GM20000 (cell line): ENCODE measurements at regions not wholly inside any gene's neighbourhood (a gene's known extent, or its start where the extent isn't known, plus 50 kb on each side); places are given as distances from the start of the nearest gene placed in this dataset.

Experiments
- DNase-seq: peaks from one replicate; pipeline ENCODE4 v3.0.0; 2012; ENCODE audit warnings: low spot score
- TF ChIP-seq, protein P1 (sequence below): IDR thresholded peaks from 2 replicates; pipeline ENCODE4 v1.5.1; 2012; ENCODE audit warnings: mild to moderate bottlenecking, control low read depth; ENCODE audit errors: extremely low read depth, missing control alignments

DNA sequence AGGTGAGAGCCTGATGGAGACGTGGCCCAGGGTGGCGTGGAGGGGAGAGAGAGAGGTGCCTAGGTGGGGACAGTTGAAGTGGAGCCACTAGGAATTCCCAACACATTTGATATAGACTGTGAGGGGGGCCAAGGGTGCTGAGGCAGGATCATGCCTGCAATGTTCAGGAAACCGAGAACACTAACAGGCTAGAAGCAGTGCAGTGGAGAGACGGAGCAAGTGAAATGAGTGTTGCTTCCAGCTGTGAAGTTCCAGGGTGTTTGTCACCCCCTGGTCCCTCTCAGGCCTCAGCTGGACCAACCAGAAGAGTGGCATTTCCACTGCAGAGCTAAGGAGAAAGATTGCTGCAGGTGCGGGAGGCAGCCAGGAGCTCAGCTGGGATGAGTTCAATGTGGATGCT is 127.1 kb downstream of the RIPK4 start:
- no peak for DNase-seq
- TF ChIP-seq, protein P1, sequence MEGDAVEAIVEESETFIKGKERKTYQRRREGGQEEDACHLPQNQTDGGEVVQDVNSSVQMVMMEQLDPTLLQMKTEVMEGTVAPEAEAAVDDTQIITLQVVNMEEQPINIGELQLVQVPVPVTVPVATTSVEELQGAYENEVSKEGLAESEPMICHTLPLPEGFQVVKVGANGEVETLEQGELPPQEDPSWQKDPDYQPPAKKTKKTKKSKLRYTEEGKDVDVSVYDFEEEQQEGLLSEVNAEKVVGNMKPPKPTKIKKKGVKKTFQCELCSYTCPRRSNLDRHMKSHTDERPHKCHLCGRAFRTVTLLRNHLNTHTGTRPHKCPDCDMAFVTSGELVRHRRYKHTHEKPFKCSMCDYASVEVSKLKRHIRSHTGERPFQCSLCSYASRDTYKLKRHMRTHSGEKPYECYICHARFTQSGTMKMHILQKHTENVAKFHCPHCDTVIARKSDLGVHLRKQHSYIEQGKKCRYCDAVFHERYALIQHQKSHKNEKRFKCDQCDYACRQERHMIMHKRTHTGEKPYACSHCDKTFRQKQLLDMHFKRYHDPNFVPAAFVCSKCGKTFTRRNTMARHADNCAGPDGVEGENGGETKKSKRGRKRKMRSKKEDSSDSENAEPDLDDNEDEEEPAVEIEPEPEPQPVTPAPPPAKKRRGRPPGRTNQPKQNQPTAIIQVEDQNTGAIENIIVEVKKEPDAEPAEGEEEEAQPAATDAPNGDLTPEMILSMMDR: no peak

DNA sequence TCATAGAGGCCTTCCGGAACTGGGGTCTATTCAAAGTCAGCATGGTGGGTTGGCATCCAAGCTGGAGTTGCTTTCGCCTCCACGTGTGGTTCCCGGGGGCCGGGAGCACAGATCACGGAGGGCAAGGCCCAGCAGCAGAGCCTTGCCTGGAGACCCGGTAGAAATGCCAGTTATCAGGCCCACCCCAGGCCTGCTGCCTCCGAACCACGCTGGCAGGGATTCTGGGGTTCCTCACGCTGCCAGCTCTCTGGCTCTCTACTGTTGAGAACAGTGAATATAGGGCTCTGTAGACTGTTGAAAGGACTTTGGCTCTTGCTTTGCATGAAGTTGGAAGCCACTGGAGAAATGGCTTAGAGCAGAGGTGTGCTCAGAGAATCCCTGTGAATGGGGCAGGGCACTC is 127.5 kb downstream of the RIPK4 start:
- TF ChIP-seq, protein P1: no peak
- no peak for DNase-seq

DNA sequence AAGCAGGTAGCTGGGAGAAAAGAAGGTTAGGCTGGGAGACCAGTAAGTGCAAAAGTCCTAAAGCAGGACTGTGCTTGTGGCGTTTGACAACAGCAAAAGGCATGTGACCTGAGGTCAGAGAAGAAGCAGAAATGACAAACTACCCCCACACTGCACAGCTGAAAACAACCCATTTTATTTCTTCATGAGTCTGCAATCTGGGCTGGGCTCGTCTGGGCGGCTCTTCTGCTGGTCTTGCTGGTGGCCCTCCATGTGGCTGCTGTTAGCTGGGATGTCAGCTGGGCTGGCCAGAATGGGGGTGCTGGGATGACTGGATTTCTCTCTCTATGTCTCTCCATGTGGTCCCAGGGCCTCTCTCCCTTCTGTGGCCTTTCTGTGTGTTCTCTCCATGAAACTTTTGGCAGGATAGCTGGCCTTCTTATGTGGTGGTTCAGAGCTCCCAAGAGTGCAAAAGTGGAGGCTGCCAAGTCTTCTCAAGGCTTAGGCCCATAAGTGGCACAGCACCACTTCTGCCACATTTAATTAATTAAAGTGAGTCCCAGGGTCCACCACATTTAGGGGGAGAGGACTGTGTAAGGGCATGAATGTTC is 128.6 kb downstream of the RIPK4 start:
- TF ChIP-seq, protein P1: no peak
- no peak for DNase-seq

DNA sequence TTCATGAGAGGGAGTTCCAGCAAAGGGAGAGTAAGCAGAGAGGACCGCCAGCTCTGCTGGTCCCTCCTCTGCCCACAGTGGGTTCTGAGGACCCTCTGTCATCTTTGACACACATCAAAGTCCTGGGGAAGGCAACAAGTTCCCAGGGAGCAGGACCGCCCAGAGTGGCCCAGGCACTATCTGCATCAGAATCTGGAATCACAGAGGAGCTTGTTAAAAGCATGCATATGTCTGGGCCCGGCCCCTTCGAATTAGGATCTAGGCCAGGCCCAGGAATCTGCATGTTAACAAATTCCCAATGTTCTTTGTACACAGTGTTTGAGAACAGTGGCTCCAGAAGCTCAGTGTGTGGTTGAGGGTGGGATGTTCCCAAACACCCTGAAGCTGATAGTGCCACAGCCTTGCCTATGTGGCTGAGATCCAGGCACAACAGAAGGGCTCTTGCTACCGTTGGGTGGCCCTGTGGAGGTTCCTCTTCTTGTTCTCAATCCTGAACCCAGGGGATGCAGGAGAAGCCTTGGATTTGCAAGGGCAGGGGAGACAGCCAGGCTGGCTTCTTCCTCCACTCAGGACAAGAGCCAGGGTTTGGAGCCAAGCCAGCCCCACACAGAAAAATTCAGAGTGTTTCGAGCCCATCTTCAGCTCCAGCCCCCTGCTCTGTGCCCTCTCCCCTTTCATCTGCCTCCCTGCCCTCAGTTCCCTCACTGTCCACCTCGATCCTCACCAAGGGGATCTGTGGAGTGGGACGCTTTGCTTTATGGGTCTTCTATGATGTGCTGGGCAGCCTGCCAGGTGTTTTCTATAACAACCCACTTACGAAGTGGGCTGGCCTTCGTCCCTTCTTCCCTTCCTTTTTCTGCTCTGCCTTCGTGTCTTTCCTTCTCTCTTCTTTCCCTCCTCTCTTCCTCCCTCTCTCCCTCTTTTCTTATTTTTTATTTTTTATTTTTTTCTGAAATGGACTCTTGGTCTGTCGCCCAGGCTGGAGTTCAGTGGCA is 129.0 kb upstream of the TMPRSS2 start:
- DNase-seq: no peak
- TF ChIP-seq, protein P1: no peak

DNA sequence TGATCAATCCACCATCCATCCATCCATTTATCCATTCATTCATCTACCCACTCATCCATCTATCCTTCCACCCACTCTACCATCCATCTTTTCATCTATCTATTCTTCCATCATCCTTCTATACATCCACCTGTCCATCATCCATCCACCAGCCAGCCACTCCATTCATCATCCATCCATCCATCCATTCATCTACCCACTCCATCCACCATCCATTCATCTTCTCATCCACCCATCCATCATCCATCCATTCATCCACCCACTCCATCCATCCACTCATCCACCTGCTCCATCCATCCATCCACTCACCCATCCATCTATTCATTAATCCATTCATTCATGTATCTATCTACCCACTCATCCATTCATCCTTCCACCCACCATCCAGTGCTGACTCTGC is 127.9 kb upstream of the TMPRSS2 start:
- no peak for DNase-seq
- TF ChIP-seq, protein P1: no peak

DNA sequence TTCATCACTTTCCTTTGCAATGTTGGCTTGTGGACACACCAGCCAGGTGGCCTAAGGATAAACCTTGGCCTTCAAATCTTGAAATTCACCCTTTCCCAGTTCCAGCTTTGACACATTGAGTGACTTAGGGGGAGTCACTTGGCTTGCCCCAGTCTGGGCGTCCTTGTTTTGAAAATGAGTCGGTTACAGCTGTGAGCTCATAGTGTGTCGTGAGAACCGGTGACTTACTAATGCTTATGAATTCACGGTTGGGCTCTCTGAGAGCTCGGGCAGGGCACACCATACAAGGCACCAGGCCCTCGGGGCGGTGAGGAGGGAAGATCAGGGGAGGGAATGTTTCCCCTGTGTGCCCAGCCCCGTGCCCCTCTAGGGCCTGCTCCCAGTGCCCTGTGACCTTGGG is 126.9 kb upstream of the TMPRSS2 start:
- TF ChIP-seq, protein P1: no peak
- no peak for DNase-seq

DNA sequence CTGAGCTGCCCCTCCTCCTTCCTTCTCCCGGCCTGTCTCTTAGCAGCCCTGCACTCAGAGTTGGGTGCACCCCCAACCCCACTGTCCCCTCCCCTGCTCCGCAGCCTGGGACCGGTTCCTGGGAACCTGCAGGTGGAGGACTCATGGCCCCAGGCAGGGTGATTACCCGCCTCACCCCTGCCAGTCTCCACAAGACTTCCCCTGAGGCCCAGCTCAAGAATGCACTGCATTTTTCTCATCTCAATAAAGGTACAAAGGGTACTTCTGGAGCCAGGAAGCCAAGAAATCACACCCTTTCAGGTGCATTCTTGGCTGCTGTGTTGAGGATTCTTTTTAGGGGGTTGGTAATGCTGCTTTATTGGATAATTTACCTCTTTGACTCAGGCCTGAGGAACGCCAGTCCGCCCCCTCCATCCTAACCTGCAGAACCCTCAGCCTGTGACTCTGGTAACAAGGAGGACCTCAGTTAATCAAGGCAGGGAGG is 126.3 kb upstream of the TMPRSS2 start:
- no peak for DNase-seq
- TF ChIP-seq, protein P1: no peak
